CD14-positive monocyte (primary cell): ENCODE measurements at regions not wholly inside any gene's neighbourhood (a gene's known extent, or its start where the extent isn't known, plus 50 kb on each side); places are given as distances from the start of the nearest gene placed in this dataset.

Source experiments
- DNase-seq, 3 donors: peaks; one replicate each; pipeline ENCODE4 v3.0.0-alpha.2; 2011 to 2022
- H2AFZ ChIP-seq: 2 replicates; pipeline ENCODE4 v1.6.0; 2012; ENCODE audit warnings: mild to moderate bottlenecking, low read depth, low read length, inconsistent platforms; ENCODE audit not compliant: insufficient read depth, poor library complexity, severe bottlenecking
- H3K27ac ChIP-seq, 2 donors: 1 replicate in 1 of 2; 2 replicates in 1 of 2; pipeline ENCODE4 v1.5.1; 2012 to 2013; ENCODE audit warnings: low read length in 2 of 2, control low read depth in 1 of 2, inconsistent platforms in 1 of 2, low read depth in 1 of 2, mild to moderate bottlenecking in 1 of 2
- H3K27me3 ChIP-seq, 2 donors: one replicate each; pipeline versions ENCODE4 v1.6.0 to v1.6.1; 2011 to 2013; ENCODE audit warnings: low read length in 2 of 2; ENCODE audit not compliant: control insufficient read depth in 2 of 2, insufficient read depth in 2 of 2
- H3K36me3 ChIP-seq, 2 donors: replicated peaks in 1 of 2; 1 replicate in 1 of 2; 2 replicates in 1 of 2; pipeline versions ENCODE4 v1.5.1 to v1.6.1; 2012 to 2013; ENCODE audit warnings: low read length in 2 of 2, control low read depth in 1 of 2, inconsistent platforms in 1 of 2, mild to moderate bottlenecking in 1 of 2; ENCODE audit not compliant: insufficient read depth in 2 of 2, control insufficient read depth in 1 of 2
- H3K4me1 ChIP-seq, 2 donors: 1 replicate in 1 of 2; 2 replicates in 1 of 2; pipeline versions ENCODE4 v1.5.1 to v1.6.1; 2012 to 2013; ENCODE audit warnings: low read length in 2 of 2, control low read depth in 1 of 2, inconsistent platforms in 1 of 2, mild to moderate bottlenecking in 1 of 2, moderate library complexity in 1 of 2; ENCODE audit not compliant: insufficient read depth in 2 of 2, control insufficient read depth in 1 of 2
- H3K4me2 ChIP-seq: replicated peaks from 2 replicates; pipeline ENCODE3; 2012; ENCODE audit warnings: low read length, moderate library complexity, mild to moderate bottlenecking; ENCODE audit not compliant: poor library complexity, severe bottlenecking; ENCODE audit errors: extremely low read depth
- H3K4me3 ChIP-seq, 3 experiments: fragments of 200-600 bp in 1 of 3; sonication (generic) in 1 of 3; replicated peaks in 1 of 3; 1 replicate in 2 of 3; 2 replicates in 1 of 3; pipeline ENCODE4 v1.5.1; 2011 to 2013; ENCODE audit warnings: low read length in 3 of 3, mild to moderate bottlenecking in 3 of 3, control low read depth in 2 of 3, low read depth in 2 of 3, inconsistent platforms in 1 of 3, moderate library complexity in 1 of 3
- H3K79me2 ChIP-seq: 2 replicates; pipeline ENCODE4 v1.6.0; 2012; ENCODE audit warnings: mild to moderate bottlenecking, control low read depth, inconsistent platforms, low read length, moderate library complexity; ENCODE audit not compliant: insufficient read depth
- H3K9ac ChIP-seq: 2 replicates; pipeline ENCODE4 v1.6.0; 2017; ENCODE audit warnings: low read length, mild to moderate bottlenecking; ENCODE audit not compliant: insufficient read depth, poor library complexity, severe bottlenecking
- H3K9me3 ChIP-seq, 2 donors: replicated peaks in 1 of 2; 1 replicate in 1 of 2; 2 replicates in 1 of 2; pipeline versions ENCODE4 v1.5.1 to v1.6.1; 2012 to 2013; ENCODE audit warnings: low read length in 2 of 2, control low read depth in 1 of 2; ENCODE audit not compliant: control insufficient read depth in 1 of 2, insufficient read depth in 1 of 2
- H4K20me1 ChIP-seq: 2 replicates; pipeline ENCODE4 v1.6.0; 2012; ENCODE audit warnings: mild to moderate bottlenecking, low read length, control low read depth, moderate library complexity; ENCODE audit not compliant: insufficient read depth
- H3K27ac Mint-ChIP-seq, 7 donors: one replicate each; pipeline ENCODE4 v1.8.0; 2020; ENCODE audit warnings: mild to moderate bottlenecking in 7 of 7, mixed read lengths in 7 of 7, moderate library complexity in 6 of 7, inconsistent platforms in 2 of 7
- H3K27me3 Mint-ChIP-seq, 3 donors: one replicate each; pipeline ENCODE4 v1.8.0; 2021 to 2022; ENCODE audit warnings: low read depth in 3 of 3, mild to moderate bottlenecking in 3 of 3, mixed read lengths in 3 of 3, moderate library complexity in 3 of 3, inconsistent platforms in 1 of 3
- H3K36me3 Mint-ChIP-seq, 2 donors: one replicate each; pipeline ENCODE4 v1.8.0; 2020; ENCODE audit warnings: mixed read lengths in 2 of 2, inconsistent platforms in 1 of 2, mild to moderate bottlenecking in 1 of 2
- H3K4me1 Mint-ChIP-seq: one replicate; pipeline ENCODE4 v1.8.0; 2020; ENCODE audit warnings: mild to moderate bottlenecking, mixed read lengths
- H3K4me3 Mint-ChIP-seq, 2 donors: one replicate each; pipeline ENCODE4 v1.8.0; 2020; ENCODE audit warnings: mild to moderate bottlenecking in 2 of 2, mixed read lengths in 2 of 2, moderate library complexity in 1 of 2
- H3K9me3 Mint-ChIP-seq, 7 donors: one replicate each; pipeline ENCODE4 v1.8.0; 2020 to 2022; ENCODE audit warnings: mixed read lengths in 7 of 7, mild to moderate bottlenecking in 6 of 7, moderate library complexity in 6 of 7, inconsistent platforms in 2 of 7
- CTCF ChIP-seq: fragments of 200-600 bp; IDR thresholded peaks from one replicate; pipeline ENCODE4 v1.8.0; 2022; ENCODE audit warnings: antibody characterized with exemption, mild to moderate bottlenecking
- WGBS: methylation state at CpG from one replicate; pipeline ENCODE4 v1.1.5; 2013; ENCODE audit warnings: missing lambda C conversion rate; ENCODE audit not compliant: insufficient coverage; 5-methylcytosine and 5-hydroxymethylcytosine counted together
- intact Hi-C, 2 donors: fragments of 100-400 bp; cut with micrococcal nuclease; formaldehyde crosslinking; loops; one replicate each; pipeline versions ENCODE4 v1.15.0 to v1.15.1; 2023

- Histone ChIP-seq H3K9me3 (peaks cover 15 to 16% of the 10 kb centered on the region in 2 donors), H3K79me2 (no peaks in the 10 kb centered on the region), H3K4me1 (no peaks in the 10 kb centered on the region), H3K9ac (no peak overlapping the region), H3K27ac (no peak overlapping the region), H3K4me2 (no peak overlapping the region), H4K20me1 (no peaks in the 10 kb centered on the region), H3K27me3 (no peaks in the 10 kb centered on the region), H3K4me3 (no peak overlapping the region), H2AFZ (no peak overlapping the region), H3K36me3 (no peaks in the 10 kb centered on the region)
- Mint-ChIP-seq H3K9me3 (peaks cover 0 to 15% (median 3%) of the 10 kb centered on the region in 7 donors), H3K4me1 (no peaks in the 10 kb centered on the region), H3K27ac (no peak overlapping the region), H3K36me3 (no peaks in the 10 kb centered on the region), H3K27me3 (peaks cover 0 to 3% (median 0%) of the 10 kb centered on the region in 3 donors), H3K4me3 (no peak overlapping the region)
- no peak for TF ChIP-seq CTCF
- DNase-seq = no peak
- WGBS = no CpG with 5 or more reads among the region's 3 CpGs
- intact Hi-C loops = no loop called here
Measured at GRCh38 chr6:165086814-165087213, 222.6 kb downstream of the C6orf118 start.

- no peaks in the 10 kb centered on the region for H4K20me1 ChIP-seq
- no peaks in the 10 kb centered on the region for H3K36me3 ChIP-seq
- DNase-seq = no peak
- no peaks in the 10 kb centered on the region for H3K27me3 ChIP-seq
- intact Hi-C loops = no loop called here
- no peaks in the 10 kb centered on the region for H3K4me1 ChIP-seq
- no peak for TF ChIP-seq CTCF
- no peak overlapping the region for H3K27ac Mint-ChIP-seq
- no peak overlapping the region for H3K9ac ChIP-seq
- 95% methylated on average over 2 of the region's 2 CpGs for WGBS
- no peaks in the 10 kb centered on the region for H3K36me3 Mint-ChIP-seq
- peaks cover 0 to 1% (median 0%) of the 10 kb centered on the region in 3 donors for H3K27me3 Mint-ChIP-seq
- H3K4me1 Mint-ChIP-seq = no peaks in the 10 kb centered on the region
- no peak overlapping the region for H3K27ac ChIP-seq
- H3K79me2 ChIP-seq = no peaks in the 10 kb centered on the region
- H3K4me3 Mint-ChIP-seq = no peak overlapping the region
- peaks cover 0 to 5% (median 3%) of the 10 kb centered on the region in 7 donors for H3K9me3 Mint-ChIP-seq
- H3K9me3 ChIP-seq = peaks cover 6 to 11% of the 10 kb centered on the region in 2 donors
- H3K4me3 ChIP-seq = no peak overlapping the region
- no peak overlapping the region for H2AFZ ChIP-seq
- no peak overlapping the region for H3K4me2 ChIP-seq
Measured at GRCh38 chr6:165082636-165083035, 226.8 kb downstream of the C6orf118 start.
